CD4-positive, alpha-beta memory T cell (primary cell): ENCODE measurements at regions not wholly inside any gene's neighbourhood (a gene's known extent, or its start where the extent isn't known, plus 50 kb on each side); places are given as distances from the start of the nearest gene placed in this dataset.

Experiments
- CTCF ChIA-PET: fragments of 350-600 bp; sonication (Branson Sonifier 250); formaldehyde crosslinking; loops from one replicate; lab custom pipeline; 2021; ENCODE audit warnings: inconsistent platforms; ENCODE audit not compliant: partially characterized antibody; lab: Charles Lee
- POLR2A ChIA-PET: fragments of 350-600 bp; sonication (Branson Sonifier 250); formaldehyde crosslinking; loops from one replicate; lab custom pipeline; 2021; ENCODE audit not compliant: partially characterized antibody; lab: Charles Lee
- DNase-seq, 5 donors: peaks; one replicate each; pipeline versions ENCODE4 v3.0.0 to v3.0.0-alpha.2; 2020 to 2022; ENCODE audit warnings: mixed read lengths in 1 of 5
- H3K27ac ChIP-seq: one replicate; pipeline ENCODE4 v1.7.0; 2013; ENCODE audit warnings: low read depth, low read length
- H3K27me3 ChIP-seq: 2 replicates; pipeline ENCODE4 v1.7.0; 2013; ENCODE audit warnings: mild to moderate bottlenecking, low read length, moderate library complexity; ENCODE audit not compliant: insufficient read depth
- H3K36me3 ChIP-seq: 2 replicates; pipeline ENCODE4 v1.7.0; 2013; ENCODE audit warnings: mild to moderate bottlenecking, low read length, moderate library complexity; ENCODE audit not compliant: insufficient read depth
- H3K4me1 ChIP-seq: 2 replicates; pipeline ENCODE4 v1.7.0; 2013; ENCODE audit warnings: mild to moderate bottlenecking, low read length, moderate library complexity; ENCODE audit not compliant: insufficient read depth
- H3K4me3 ChIP-seq, 2 donors: one replicate each; pipeline ENCODE4 v1.7.0; 2013; ENCODE audit warnings: low read length in 2 of 2, mild to moderate bottlenecking in 1 of 2
- H3K9me3 ChIP-seq, 2 donors: one replicate each; pipeline ENCODE4 v1.7.0; 2013; ENCODE audit warnings: low read length in 2 of 2, control low read depth in 1 of 2; ENCODE audit not compliant: control insufficient read depth in 1 of 2
- H3K27ac Mint-ChIP-seq, 7 donors: one replicate each; pipeline ENCODE4 v1.8.0; 2020 to 2021; ENCODE audit warnings: mixed read lengths in 7 of 7, mild to moderate bottlenecking in 6 of 7, inconsistent platforms in 3 of 7, moderate library complexity in 3 of 7
- H3K27me3 Mint-ChIP-seq, 2 donors: one replicate each; pipeline ENCODE4 v1.8.0; 2020 to 2021; ENCODE audit warnings: mixed read lengths in 2 of 2
- H3K36me3 Mint-ChIP-seq, 2 donors: one replicate each; pipeline ENCODE4 v1.8.0; 2020 to 2021; ENCODE audit warnings: mixed read lengths in 2 of 2, inconsistent platforms in 1 of 2, mild to moderate bottlenecking in 1 of 2
- H3K4me1 Mint-ChIP-seq, 4 donors: one replicate each; pipeline ENCODE4 v1.8.0; 2020 to 2021; ENCODE audit warnings: mixed read lengths in 4 of 4, mild to moderate bottlenecking in 1 of 4
- H3K4me3 Mint-ChIP-seq, 8 donors: one replicate each; pipeline ENCODE4 v1.8.0; 2020 to 2021; ENCODE audit warnings: mixed read lengths in 8 of 8, mild to moderate bottlenecking in 7 of 8, moderate library complexity in 6 of 8, inconsistent platforms in 3 of 8
- H3K9me3 Mint-ChIP-seq, 8 donors: one replicate each; pipeline ENCODE4 v1.8.0; 2020 to 2021; ENCODE audit warnings: mixed read lengths in 8 of 8, mild to moderate bottlenecking in 5 of 8, inconsistent platforms in 3 of 8, moderate library complexity in 1 of 8
- intact Hi-C: fragments of 100-400 bp; cut with micrococcal nuclease; formaldehyde crosslinking; loops from one replicate; pipeline ENCODE4 v1.15.1; 2023

- Mint-ChIP-seq H3K9me3 (no peaks in the 10 kb centered on the region), H3K36me3 (peaks cover 0 to 13% of the 10 kb centered on the region in 2 donors), H3K4me1 (peaks cover 0 to 4% (median 0%) of the 10 kb centered on the region in 4 donors), H3K27ac (no peak overlapping the region), H3K27me3 (no peaks in the 10 kb centered on the region), H3K4me3 (no peak overlapping the region)
- DNase-seq = no peak
- ChIA-PET CTCF (no interaction called here), POLR2A (no interaction called here)
- Histone ChIP-seq H3K27ac (no peak overlapping the region), H3K36me3 (no peaks in the 10 kb centered on the region), H3K9me3 (no peaks in the 10 kb centered on the region), H3K4me3 (no peak overlapping the region), H3K27me3 (no peaks in the 10 kb centered on the region), H3K4me1 (no peaks in the 10 kb centered on the region)
- intact Hi-C loops = no loop called here
These were observed 126.9 kb downstream of the SLC25A47 start for GRCh38 chr14:100450049-100450448.

- Mint-ChIP-seq H3K9me3 (no peaks in the 10 kb centered on the region), H3K4me3 (no peak overlapping the region), H3K27ac (no peak overlapping the region), H3K4me1 (peaks cover 0 to 4% (median 0%) of the 10 kb centered on the region in 4 donors), H3K27me3 (no peaks in the 10 kb centered on the region), H3K36me3 (peaks cover 0 to 17% of the 10 kb centered on the region in 2 donors)
- no peaks in the 10 kb centered on the region for H3K4me1 ChIP-seq
- CTCF ChIA-PET = no interaction called here
- intact Hi-C loops = no loop called here
- H3K4me3 ChIP-seq = no peak overlapping the region
- POLR2A ChIA-PET = no interaction called here
- H3K36me3 ChIP-seq = no peaks in the 10 kb centered on the region
- no peaks in the 10 kb centered on the region for H3K27me3 ChIP-seq
- DNase-seq = no peak
- H3K9me3 ChIP-seq = no peaks in the 10 kb centered on the region
- H3K27ac ChIP-seq = no peak overlapping the region
These were observed 127.6 kb downstream of the SLC25A47 start for GRCh38 chr14:100450736-100451135.

DNA sequence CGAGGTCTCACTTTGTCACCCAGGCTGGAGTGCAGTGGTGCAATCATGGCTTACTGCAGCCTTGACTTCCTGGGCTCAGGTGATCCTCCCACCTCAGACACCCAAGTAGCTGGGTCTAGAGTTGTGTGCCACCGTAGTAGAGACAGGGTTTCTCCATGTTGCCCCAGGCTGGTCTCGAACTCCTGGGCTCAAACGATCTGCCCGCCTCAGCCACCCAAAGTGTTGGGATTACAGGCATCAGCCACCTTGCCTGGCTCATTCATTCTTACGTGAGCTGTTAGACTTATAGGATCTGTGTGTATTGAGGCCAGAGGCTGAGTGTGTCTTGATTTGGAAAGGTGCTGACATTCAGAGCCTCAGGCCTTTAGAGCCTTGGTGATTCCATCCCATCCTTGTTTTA lies 128.1 kb downstream of the SLC25A47 start:
- ChIA-PET CTCF (no interaction called here), POLR2A (no interaction called here)
- H3K27ac ChIP-seq = no peak overlapping the region
- no peaks in the 10 kb centered on the region for H3K9me3 Mint-ChIP-seq
- DNase-seq = no peak
- no peaks in the 10 kb centered on the region for H3K36me3 ChIP-seq
- H3K27ac Mint-ChIP-seq = no peak overlapping the region
- no peaks in the 10 kb centered on the region for H3K27me3 ChIP-seq
- H3K4me1 Mint-ChIP-seq = peaks cover 0 to 4% (median 0%) of the 10 kb centered on the region in 4 donors
- no peak overlapping the region for H3K4me3 ChIP-seq
- H3K27me3 Mint-ChIP-seq = no peaks in the 10 kb centered on the region
- H3K4me3 Mint-ChIP-seq = no peak overlapping the region
- H3K9me3 ChIP-seq = no peaks in the 10 kb centered on the region
- no peaks in the 10 kb centered on the region for H3K4me1 ChIP-seq
- intact Hi-C loops = no loop called here
- H3K36me3 Mint-ChIP-seq = peaks cover 0 to 17% of the 10 kb centered on the region in 2 donors

GRCh38 chr14:100453930-100454329 lies 130.8 kb downstream of the SLC25A47 start:
- Mint-ChIP-seq H3K4me1 (peaks cover 0 to 4% (median 0%) of the 10 kb centered on the region in 4 donors), H3K9me3 (no peaks in the 10 kb centered on the region), H3K27ac (no peak overlapping the region), H3K4me3 (no peak overlapping the region), H3K27me3 (no peaks in the 10 kb centered on the region), H3K36me3 (peaks cover 0 to 17% of the 10 kb centered on the region in 2 donors)
- CTCF ChIA-PET = interaction anchor here (1.3 kb wide), 1 partner anchor 69 kb away, joined by 3 read pairs; no protein-coding TSS in a partner anchor
- Histone ChIP-seq H3K27me3 (no peaks in the 10 kb centered on the region), H3K36me3 (no peaks in the 10 kb centered on the region), H3K27ac (no peak overlapping the region), H3K4me3 (no peak overlapping the region), H3K4me1 (no peaks in the 10 kb centered on the region), H3K9me3 (no peaks in the 10 kb centered on the region)
- DNase-seq = no peak
- intact Hi-C loops = no loop called here
- POLR2A ChIA-PET = no interaction called here

DNA sequence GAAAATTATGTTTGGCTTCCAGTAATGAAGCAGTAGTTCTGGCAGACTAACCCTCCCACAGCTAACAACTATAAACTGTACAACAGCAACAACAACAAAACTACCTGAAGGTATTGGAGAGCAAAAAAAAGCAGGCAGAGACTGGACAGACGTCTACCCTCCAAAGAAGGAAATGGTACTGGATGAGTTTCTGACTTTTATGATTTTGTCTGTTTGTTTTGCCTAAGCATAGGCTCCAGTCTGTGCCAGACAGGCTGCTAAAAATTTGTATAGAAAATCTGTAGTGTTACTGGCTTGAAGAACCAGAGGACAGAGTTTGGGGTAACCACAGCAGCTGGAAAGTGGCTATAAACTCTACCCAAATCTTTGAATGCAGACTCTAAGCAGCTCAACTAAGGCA lies 131.3 kb downstream of the SLC25A47 start:
- intact Hi-C loops = no loop called here
- Histone ChIP-seq H3K27ac (no peak overlapping the region), H3K9me3 (no peaks in the 10 kb centered on the region), H3K36me3 (no peaks in the 10 kb centered on the region), H3K27me3 (no peaks in the 10 kb centered on the region), H3K4me3 (no peak overlapping the region), H3K4me1 (no peaks in the 10 kb centered on the region)
- Mint-ChIP-seq H3K27ac (no peak overlapping the region), H3K9me3 (no peaks in the 10 kb centered on the region), H3K4me3 (no peak overlapping the region), H3K4me1 (peaks cover 0 to 4% (median 0%) of the 10 kb centered on the region in 4 donors), H3K36me3 (peaks cover 0 to 17% of the 10 kb centered on the region in 2 donors), H3K27me3 (no peaks in the 10 kb centered on the region)
- no peak for DNase-seq
- ChIA-PET CTCF (interaction anchor here (1.3 kb wide), 1 partner anchor 70 kb away, joined by 3 read pairs; no protein-coding TSS in a partner anchor), POLR2A (no interaction called here)

DNA sequence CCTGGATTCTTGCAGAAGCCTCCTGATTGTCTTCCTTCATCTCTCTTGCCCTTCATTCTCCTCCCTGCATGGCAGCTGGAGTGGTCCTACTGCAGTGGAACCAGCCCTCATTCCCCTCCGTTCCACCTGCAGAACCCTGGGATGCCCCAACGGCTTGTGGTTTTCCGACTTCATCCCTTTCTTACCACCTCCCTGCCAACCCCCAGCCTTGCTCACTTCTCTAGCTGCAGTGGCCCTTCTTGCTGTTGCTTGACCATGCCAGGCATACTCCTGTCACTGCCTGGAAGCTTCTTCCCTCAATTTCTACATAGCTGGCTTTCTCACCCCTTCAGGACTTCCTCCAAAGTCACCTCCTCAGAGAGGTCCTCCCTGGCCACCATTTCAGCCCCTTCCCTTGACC lies 123.3 kb downstream of the BEGAIN start:
- no peak overlapping the region for H3K4me3 Mint-ChIP-seq
- H3K4me1 Mint-ChIP-seq = no peaks in the 10 kb centered on the region
- no peaks in the 10 kb centered on the region for H3K9me3 ChIP-seq
- no peak overlapping the region for H3K27ac ChIP-seq
- H3K4me3 ChIP-seq = no peak overlapping the region
- H3K36me3 ChIP-seq = no peaks in the 10 kb centered on the region
- H3K9me3 Mint-ChIP-seq = no peaks in the 10 kb centered on the region
- CTCF ChIA-PET = interaction anchor here (1.0 kb wide), 1 partner anchor 78 kb away, joined by 3 read pairs; no protein-coding TSS in a partner anchor
- no peaks in the 10 kb centered on the region for H3K27me3 Mint-ChIP-seq
- no peaks in the 10 kb centered on the region for H3K4me1 ChIP-seq
- DNase-seq = no peak
- POLR2A ChIA-PET = no interaction called here
- H3K27ac Mint-ChIP-seq = no peak overlapping the region
- H3K27me3 ChIP-seq = no peaks in the 10 kb centered on the region
- intact Hi-C loops = no loop called here
- H3K36me3 Mint-ChIP-seq = peaks cover 0 to 5% of the 10 kb centered on the region in 2 donors

- H3K36me3 Mint-ChIP-seq = peaks cover under 1 to 17% of the 10 kb centered on the region in 2 donors
- H3K4me1 ChIP-seq = no peaks in the 10 kb centered on the region
- H3K9me3 Mint-ChIP-seq = no peaks in the 10 kb centered on the region
- no peak overlapping the region for H3K4me3 ChIP-seq
- intact Hi-C loops = no loop called here
- no peaks in the 10 kb centered on the region for H3K27me3 ChIP-seq
- no peak overlapping the region for H3K27ac Mint-ChIP-seq
- DNase-seq = no peak
- H3K36me3 ChIP-seq = no peaks in the 10 kb centered on the region
- no peak overlapping the region for H3K4me3 Mint-ChIP-seq
- H3K9me3 ChIP-seq = no peaks in the 10 kb centered on the region
- H3K27me3 Mint-ChIP-seq = no peaks in the 10 kb centered on the region
- no peaks in the 10 kb centered on the region for H3K4me1 Mint-ChIP-seq
- CTCF ChIA-PET = no interaction called here
- POLR2A ChIA-PET = no interaction called here
- no peak overlapping the region for H3K27ac ChIP-seq
These were observed 120.9 kb downstream of the BEGAIN start for GRCh38 chr14:100466111-100466856.
